Smooth muscle cell (in vitro differentiated cells): ENCODE measurements at regions not wholly inside any gene's neighbourhood (a gene's known extent, or its start where the extent isn't known, plus 50 kb on each side); places are given as distances from the start of the nearest gene placed in this dataset.
"Not testable (repeated sequence)": the region's sequence is repeated elsewhere in the genome, so short reads cannot be mapped to it uniquely, and the experiment has no call there.

ENCODE experiments used
- DNase-seq: peaks from one replicate; lab custom pipeline; 2025; ENCODE audit not compliant: unreplicated experiment; lab: John Stamatoyannopoulos, UW
- H2AFZ ChIP-seq: fragments of 200-600 bp; sonication (generic); 2 replicates; pipeline ENCODE4 v1.6.0; 2016; ENCODE audit warnings: antibody characterized with exemption, low read depth, mild to moderate bottlenecking
- H3F3A ChIP-seq: fragments of 200-600 bp; sonication (generic); 2 replicates; pipeline ENCODE4 v1.6.0; 2017; ENCODE audit warnings: antibody characterized with exemption, low read depth
- H3K27ac ChIP-seq: fragments of 200-600 bp; sonication (generic); 2 replicates; pipeline ENCODE4 v1.5.1; 2016; ENCODE audit warnings: low read depth, mild to moderate bottlenecking
- H3K27me3 ChIP-seq: fragments of 200-600 bp; sonication (generic); 2 replicates; pipeline ENCODE4 v1.6.1; 2016; ENCODE audit warnings: low read depth, mild to moderate bottlenecking
- H3K36me3 ChIP-seq: fragments of 200-600 bp; sonication (generic); 2 replicates; pipeline ENCODE4 v1.5.1; 2016; ENCODE audit warnings: low read depth
- H3K4me1 ChIP-seq: fragments of 200-600 bp; sonication (generic); 2 replicates; pipeline ENCODE4 v1.5.1; 2016; ENCODE audit warnings: low read depth
- H3K4me2 ChIP-seq: fragments of 200-600 bp; sonication (generic); 2 replicates; pipeline ENCODE4 v1.6.0; 2016; ENCODE audit warnings: mild to moderate bottlenecking
- H3K4me3 ChIP-seq: fragments of 200-600 bp; sonication (generic); 2 replicates; pipeline ENCODE4 v1.5.1; 2016; ENCODE audit warnings: mild to moderate bottlenecking
- H3K79me2 ChIP-seq: fragments of 200-600 bp; sonication (generic); 2 replicates; pipeline ENCODE4 v1.6.0; 2016; ENCODE audit warnings: low read depth, mild to moderate bottlenecking
- H3K9ac ChIP-seq: fragments of 200-600 bp; sonication (generic); 2 replicates; pipeline ENCODE4 v1.6.0; 2016; ENCODE audit warnings: low read depth
- H3K9me3 ChIP-seq: fragments of 200-600 bp; sonication (generic); replicated peaks from 2 replicates; pipeline ENCODE4 v1.5.1; 2016; ENCODE audit warnings: low read depth
- H4K20me1 ChIP-seq: fragments of 200-600 bp; sonication (generic); 2 replicates; pipeline ENCODE4 v1.6.0; 2016; ENCODE audit warnings: low read depth
- WGBS: methylation state at CpG from one replicate; pipeline ENCODE4 v1.1.7; 2016; ENCODE audit warnings: low lambda C conversion rate; 5-methylcytosine and 5-hydroxymethylcytosine counted together
- TF ChIP-seq, protein P1 (sequence below): fragments of 200-600 bp; sonication (generic); IDR thresholded peaks from 2 replicates; pipeline ENCODE4 v1.5.1; 2017; ENCODE audit warnings: borderline replicate concordance, mild to moderate bottlenecking, antibody characterized with exemption; ENCODE audit not compliant: insufficient read depth, poor library complexity, severe bottlenecking

DNA sequence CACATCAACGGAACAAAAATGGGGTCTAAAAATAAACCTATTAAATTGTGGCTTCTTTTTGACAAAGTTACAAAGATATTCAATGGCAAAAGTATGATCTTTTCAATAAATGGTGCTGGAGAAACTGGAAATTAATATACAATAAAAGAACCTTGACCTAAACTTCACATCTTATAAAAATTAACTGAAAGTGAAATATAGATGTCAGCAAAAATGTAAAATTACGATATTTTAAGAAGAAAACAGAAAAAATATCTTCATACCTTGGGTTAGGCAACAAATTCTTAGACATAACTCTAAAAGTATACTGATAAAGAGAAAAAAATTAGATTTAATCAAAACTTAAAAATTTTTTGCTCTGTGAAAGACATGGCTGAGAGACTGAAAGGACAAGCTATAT, 1909.5 kb upstream of the CDH9 start:
- Histone ChIP-seq H3K36me3 (no peaks in the 10 kb centered on the region), H3F3A (no peaks in the 10 kb centered on the region), H3K9me3 (no peaks in the 10 kb centered on the region), H3K4me1 (no peaks in the 10 kb centered on the region), H4K20me1 (no peaks in the 10 kb centered on the region), H3K79me2 (no peaks in the 10 kb centered on the region), H3K27ac (no peak overlapping the region), H3K4me2 (no peak overlapping the region), H2AFZ (no peak overlapping the region), H3K9ac (no peak overlapping the region), H3K4me3 (no peak overlapping the region), H3K27me3 (no peaks in the 10 kb centered on the region)
- TF ChIP-seq, protein P1, sequence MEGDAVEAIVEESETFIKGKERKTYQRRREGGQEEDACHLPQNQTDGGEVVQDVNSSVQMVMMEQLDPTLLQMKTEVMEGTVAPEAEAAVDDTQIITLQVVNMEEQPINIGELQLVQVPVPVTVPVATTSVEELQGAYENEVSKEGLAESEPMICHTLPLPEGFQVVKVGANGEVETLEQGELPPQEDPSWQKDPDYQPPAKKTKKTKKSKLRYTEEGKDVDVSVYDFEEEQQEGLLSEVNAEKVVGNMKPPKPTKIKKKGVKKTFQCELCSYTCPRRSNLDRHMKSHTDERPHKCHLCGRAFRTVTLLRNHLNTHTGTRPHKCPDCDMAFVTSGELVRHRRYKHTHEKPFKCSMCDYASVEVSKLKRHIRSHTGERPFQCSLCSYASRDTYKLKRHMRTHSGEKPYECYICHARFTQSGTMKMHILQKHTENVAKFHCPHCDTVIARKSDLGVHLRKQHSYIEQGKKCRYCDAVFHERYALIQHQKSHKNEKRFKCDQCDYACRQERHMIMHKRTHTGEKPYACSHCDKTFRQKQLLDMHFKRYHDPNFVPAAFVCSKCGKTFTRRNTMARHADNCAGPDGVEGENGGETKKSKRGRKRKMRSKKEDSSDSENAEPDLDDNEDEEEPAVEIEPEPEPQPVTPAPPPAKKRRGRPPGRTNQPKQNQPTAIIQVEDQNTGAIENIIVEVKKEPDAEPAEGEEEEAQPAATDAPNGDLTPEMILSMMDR = no peak
- no peak for DNase-seq
- 81% methylated on average over 2 of the region's 2 CpGs for WGBS

DNA sequence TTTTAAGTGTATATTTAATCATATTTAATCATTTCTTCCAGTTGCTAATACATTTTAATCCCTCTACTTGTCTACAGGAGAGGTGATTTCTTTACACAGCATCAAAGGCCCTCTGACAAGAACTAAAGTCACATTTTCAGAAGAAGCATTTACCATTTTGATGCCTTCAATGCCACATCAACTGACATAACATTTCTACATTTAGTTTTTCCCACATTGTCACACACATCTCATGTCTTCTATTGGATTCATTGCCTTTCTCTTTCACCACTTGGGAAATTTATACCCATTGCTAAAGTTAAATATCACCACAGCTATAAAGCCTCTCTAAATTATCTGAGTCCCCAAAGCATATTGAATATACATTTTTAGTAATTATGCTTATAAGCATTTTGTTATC, 1907.5 kb upstream of the CDH9 start:
- H2AFZ ChIP-seq = no peak overlapping the region
- H3K4me1 ChIP-seq = no peaks in the 10 kb centered on the region
- no peaks in the 10 kb centered on the region for H4K20me1 ChIP-seq

DNA sequence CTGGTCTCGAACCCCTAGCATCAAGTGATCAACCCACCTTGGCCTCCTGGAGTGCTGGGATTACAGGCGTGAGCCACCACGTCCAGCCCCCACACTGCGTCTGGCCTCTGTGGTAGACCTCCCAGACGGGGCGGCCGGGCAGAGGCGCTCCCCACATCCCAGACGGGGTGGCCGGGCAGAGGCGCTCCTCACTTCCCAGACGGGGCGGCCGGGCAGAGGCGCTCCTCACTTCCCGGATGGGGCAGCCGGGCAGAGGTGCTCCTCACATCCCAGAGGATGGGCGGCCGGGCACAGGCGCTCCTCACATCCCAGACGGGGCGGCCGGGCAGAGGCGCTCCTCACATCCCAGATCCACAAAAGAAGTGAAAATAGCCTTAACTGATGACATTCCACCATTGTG, 1891.0 kb upstream of the CDH9 start:
- H3K27ac ChIP-seq, H3F3A ChIP-seq, H3K9me3 ChIP-seq, H3K4me1 ChIP-seq, H3K79me2 ChIP-seq, DNase-seq, H3K4me3 ChIP-seq, H4K20me1 ChIP-seq, H3K27me3 ChIP-seq, H2AFZ ChIP-seq, H3K9ac ChIP-seq, H3K36me3 ChIP-seq, H3K4me2 ChIP-seq: not testable (repeated sequence)
- 94% methylated on average over 24 of the region's 24 CpGs for WGBS

More for the DNA sequence above, 1907.5 kb upstream of the CDH9 start:
- Histone ChIP-seq H3K27ac (no peak overlapping the region), H3K27me3 (no peaks in the 10 kb centered on the region), H3K9ac (no peak overlapping the region), H3K79me2 (no peaks in the 10 kb centered on the region), H3K9me3 (no peaks in the 10 kb centered on the region), H3K36me3 (no peaks in the 10 kb centered on the region), H3F3A (no peaks in the 10 kb centered on the region), H3K4me2 (no peak overlapping the region), H3K4me3 (no peak overlapping the region)
- TF ChIP-seq, protein P1 = no peak
- no peak for DNase-seq

DNA sequence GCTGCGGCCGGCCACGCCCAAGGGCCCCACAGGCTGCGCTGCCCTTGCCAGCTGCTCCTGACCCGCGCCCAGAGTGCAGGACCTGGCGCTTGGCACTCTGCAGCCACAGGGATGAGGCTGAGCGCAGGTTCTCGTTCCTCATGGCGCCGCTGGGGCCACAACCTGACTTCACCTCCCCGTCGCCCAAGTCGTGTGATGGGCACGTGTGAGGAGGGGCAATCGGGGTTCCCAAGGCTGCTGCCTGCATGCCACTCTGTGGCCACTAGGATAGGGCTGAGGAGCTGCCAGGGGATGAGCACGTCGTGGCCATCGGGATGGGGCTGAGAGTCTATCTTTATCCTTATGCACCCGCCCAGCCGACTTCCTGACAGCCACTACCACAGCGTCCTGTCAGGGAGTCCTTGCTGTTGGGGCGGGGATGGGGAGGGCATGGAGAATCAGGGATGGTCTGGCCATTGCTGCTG, 1890.0 kb upstream of the CDH9 start:
- WGBS = 99% methylated on average over 23 of the region's 23 CpGs

More for the DNA sequence above, 1890.0 kb upstream of the CDH9 start:
- not testable (repeated sequence) for H3K27me3 ChIP-seq, H4K20me1 ChIP-seq, H3K4me1 ChIP-seq, H3K36me3 ChIP-seq, H3K79me2 ChIP-seq, DNase-seq, H2AFZ ChIP-seq, H3K4me2 ChIP-seq, H3K9ac ChIP-seq, H3F3A ChIP-seq, H3K9me3 ChIP-seq, H3K27ac ChIP-seq, H3K4me3 ChIP-seq
